SH-SY5Y (cell line): ENCODE measurements at regions not wholly inside any gene's neighbourhood (a gene's known extent, or its start where the extent isn't known, plus 50 kb on each side); places are given as distances from the start of the nearest gene placed in this dataset.

Source experiments
- GATA2 ChIP-seq: IDR thresholded peaks from 2 replicates; pipeline ENCODE4 v1.6.1; 2011; ENCODE audit warnings: mild to moderate bottlenecking, low read depth, low read length
- GATA3 ChIP-seq: IDR thresholded peaks from 2 replicates; pipeline ENCODE4 v1.6.1; 2011; ENCODE audit warnings: low read depth, mild to moderate bottlenecking, low read length, moderate library complexity

GRCh38 chr19:46921071-46921470 lies 60.3 kb downstream of the ARHGAP35 start:
- no peak for TF ChIP-seq GATA2
- TF ChIP-seq GATA3 = no peak
